H1 (cell line): ENCODE measurements at regions not wholly inside any gene's neighbourhood (a gene's known extent, or its start where the extent isn't known, plus 50 kb on each side); places are given as distances from the start of the nearest gene placed in this dataset.

Source experiments
- CTCF ChIA-PET: fragments of 300-600 bp; sonication (Branson Sonifier 250); formaldehyde crosslinking; loops from one replicate; lab custom pipeline; 2021; ENCODE audit not compliant: partially characterized antibody; lab: Charles Lee
- POLR2A ChIA-PET: fragments of 300-600 bp; sonication (Branson Sonifier 250); formaldehyde crosslinking; loops from one replicate; lab custom pipeline; 2021; ENCODE audit warnings: inconsistent platforms; ENCODE audit not compliant: partially characterized antibody; lab: Charles Lee
- DNase-seq, 2 experiments: peaks; one replicate each; pipeline versions ENCODE4 v3.0.0 to v3.0.0-alpha.2; 2010 to 2022; ENCODE audit warnings: low spot score in 2 of 2, low read depth in 1 of 2, mixed read lengths in 1 of 2
- FAIRE-seq: peaks from 2 replicates; lab custom pipeline; 2011; peaks lifted over from hg19 to GRCh38; lab: Jason Lieb, UNC
- H2AFZ ChIP-seq: 2 replicates; pipeline ENCODE4 v1.8.1; 2012; ENCODE audit warnings: low read length, inconsistent platforms
- H2AK5ac ChIP-seq: 2 replicates; pipeline ENCODE4 v1.6.1; 2013; ENCODE audit warnings: low read depth, low read length
- H2BK120ac ChIP-seq: replicated peaks from 2 replicates; pipeline ENCODE3; 2013; ENCODE audit warnings: low read depth, low read length, inconsistent platforms
- H2BK12ac ChIP-seq: 2 replicates; pipeline ENCODE4 v1.6.1; 2013; ENCODE audit warnings: low read depth, low read length
- H2BK15ac ChIP-seq: 2 replicates; pipeline ENCODE4 v1.6.1; 2013; ENCODE audit warnings: low read length
- H2BK20ac ChIP-seq: 2 replicates; pipeline ENCODE4 v1.6.1; 2013; ENCODE audit warnings: low read length
- H2BK5ac ChIP-seq: 2 replicates; pipeline ENCODE4 v1.6.1; 2013; ENCODE audit warnings: low read depth, low read length
- H3K14ac ChIP-seq: 2 replicates; pipeline ENCODE4 v1.6.1; 2013; ENCODE audit warnings: inconsistent platforms; ENCODE audit not compliant: insufficient read length
- H3K18ac ChIP-seq: 2 replicates; pipeline ENCODE4 v1.6.1; 2013; ENCODE audit warnings: low read length; ENCODE audit errors: extremely low read depth
- H3K23ac ChIP-seq: 2 replicates; pipeline ENCODE4 v1.6.1; 2013; ENCODE audit warnings: inconsistent platforms; ENCODE audit not compliant: insufficient read length
- H3K23me2 ChIP-seq: 2 replicates; pipeline ENCODE4 v1.6.1; 2013; ENCODE audit warnings: low read depth, low read length
- H3K27ac ChIP-seq: 2 replicates; pipeline ENCODE4 v1.6.1; 2011; ENCODE audit warnings: low read depth, low read length, inconsistent platforms
- H3K27me3 ChIP-seq, 4 experiments: replicated peaks in 1 of 4; 1 replicate in 1 of 4; 2 replicates in 3 of 4; pipeline versions ENCODE4 v1.6.1 to v1.8.1; 2011 to 2013; ENCODE audit warnings: low read length in 3 of 4, mild to moderate bottlenecking in 3 of 4, inconsistent platforms in 2 of 4, mixed read lengths in 2 of 4, moderate library complexity in 1 of 4; ENCODE audit not compliant: control insufficient read depth in 3 of 4, insufficient read depth in 3 of 4; ENCODE audit errors: extremely low read depth in 1 of 4
- H3K36me3 ChIP-seq, 4 experiments: 2 replicates each; pipeline versions ENCODE4 v1.6.1 to v1.8.1; 2011 to 2013; ENCODE audit warnings: mild to moderate bottlenecking in 4 of 4, low read length in 3 of 4, moderate library complexity in 2 of 4, control low read depth in 1 of 4, inconsistent platforms in 1 of 4; ENCODE audit not compliant: insufficient read depth in 4 of 4, control insufficient read depth in 2 of 4
- H3K4ac ChIP-seq: replicated peaks from 2 replicates; pipeline ENCODE3; 2013; ENCODE audit warnings: low read length, low read depth, mixed read lengths, inconsistent platforms; ENCODE audit not compliant: insufficient read length
- H3K4me1 ChIP-seq, 4 experiments: replicated peaks in 1 of 4; 1 replicate in 1 of 4; 2 replicates in 3 of 4; pipeline versions ENCODE4 v1.6.1 to v1.8.1; 2011 to 2013; ENCODE audit warnings: low read length in 3 of 4, inconsistent platforms in 2 of 4, mixed read lengths in 1 of 4; ENCODE audit not compliant: insufficient read depth in 4 of 4, control insufficient read depth in 3 of 4
- H3K4me2 ChIP-seq, 2 experiments: 2 replicates each; pipeline versions ENCODE4 v1.6.1 to v1.8.1; 2011 to 2013; ENCODE audit warnings: low read depth in 2 of 2, low read length in 2 of 2, control low read depth in 1 of 2, inconsistent platforms in 1 of 2, mild to moderate bottlenecking in 1 of 2; ENCODE audit not compliant: insufficient read depth in 1 of 2
- H3K4me3 ChIP-seq, 4 experiments: fragments of 200-600, 300-600 bp in 1 of 4; sonication (generic), shearing (Covaris generic), sonication (Bioruptor Twin) in 1 of 4; 2 replicates each; pipeline versions ENCODE4 v1.5.1 to v1.8.1; 2011 to 2016; ENCODE audit warnings: low read length in 4 of 4, low read depth in 3 of 4, control low read depth in 2 of 4, inconsistent platforms in 2 of 4, mild to moderate bottlenecking in 2 of 4, mixed read lengths in 1 of 4, moderate library complexity in 1 of 4; ENCODE audit not compliant: insufficient read depth in 2 of 4; ENCODE audit errors: extremely low read depth in 1 of 4
- H3K56ac ChIP-seq: replicated peaks from 2 replicates; pipeline ENCODE3; 2013; ENCODE audit warnings: low read depth, mild to moderate bottlenecking, mixed read lengths, low read length, inconsistent platforms; ENCODE audit not compliant: insufficient read length
- H3K79me1 ChIP-seq: 2 replicates; pipeline ENCODE4 v1.6.1; 2013; ENCODE audit warnings: low read depth, low read length, control low read depth
- H3K79me2 ChIP-seq, 2 experiments: 2 replicates each; pipeline versions ENCODE4 v1.6.1 to v1.8.1; 2012 to 2013; ENCODE audit warnings: low read length in 2 of 2, mild to moderate bottlenecking in 2 of 2, inconsistent platforms in 1 of 2; ENCODE audit not compliant: insufficient read depth in 2 of 2, control insufficient read depth in 1 of 2
- H3K9ac ChIP-seq, 4 experiments: replicated peaks in 1 of 4; 1 replicate in 1 of 4; 2 replicates in 3 of 4; pipeline versions ENCODE4 v1.6.1 to v1.8.1; 2011 to 2013; ENCODE audit warnings: low read depth in 3 of 4, low read length in 3 of 4, control low read depth in 2 of 4, mild to moderate bottlenecking in 2 of 4, moderate library complexity in 2 of 4, inconsistent platforms in 1 of 4; ENCODE audit errors: extremely low read depth in 1 of 4
- H3K9me3 ChIP-seq, 2 experiments: 2 replicates each; pipeline versions ENCODE4 v1.6.1 to v1.8.1; 2012 to 2013; ENCODE audit warnings: mild to moderate bottlenecking in 2 of 2, moderate library complexity in 2 of 2, control low read depth in 1 of 2, inconsistent platforms in 1 of 2, low read depth in 1 of 2, low read length in 1 of 2, mixed read lengths in 1 of 2; ENCODE audit not compliant: insufficient read depth in 2 of 2
- H4K20me1 ChIP-seq, 2 experiments: replicated peaks in 1 of 2; 2 replicates each; pipeline versions ENCODE3 to v1.8.1; 2011 to 2013; ENCODE audit warnings: inconsistent platforms in 2 of 2, low read length in 2 of 2, mild to moderate bottlenecking in 1 of 2; ENCODE audit not compliant: insufficient read depth in 2 of 2, control insufficient read depth in 1 of 2
- H4K5ac ChIP-seq: 2 replicates; pipeline ENCODE4 v1.6.1; 2013; ENCODE audit warnings: low read length, low read depth, mixed read lengths, inconsistent platforms; ENCODE audit not compliant: insufficient read length
- H4K8ac ChIP-seq: 2 replicates; pipeline ENCODE4 v1.8.0; 2013; ENCODE audit warnings: mild to moderate bottlenecking, moderate library complexity, low read length, inconsistent platforms; ENCODE audit not compliant: insufficient read depth; ENCODE audit errors: extremely low read depth
- H4K91ac ChIP-seq: replicated peaks from 2 replicates; pipeline ENCODE3; 2013; ENCODE audit warnings: low read length, mixed read lengths, inconsistent platforms; ENCODE audit not compliant: insufficient read length
- ASH2L ChIP-seq: fragments of 200-600, 300-600 bp; sonication (generic); IDR thresholded peaks from one replicate; pipeline ENCODE4 v1.7.1; 2017; ENCODE audit warnings: low read length
- CEBPB ChIP-seq: IDR thresholded peaks from 2 replicates; pipeline ENCODE4 v1.6.1; 2012; ENCODE audit warnings: low read depth, low read length
- CHD2 ChIP-seq: IDR thresholded peaks from 2 replicates; pipeline ENCODE4 v1.6.1; 2012; ENCODE audit warnings: low read length, improper control_type of control experiment
- CTBP2 ChIP-seq: IDR thresholded peaks from 2 replicates; pipeline ENCODE4 v1.7.0; 2011; ENCODE audit warnings: borderline replicate concordance, mild to moderate bottlenecking, moderate library complexity, mixed read lengths, low read length; ENCODE audit not compliant: insufficient read depth, insufficient read length
- HDAC6 ChIP-seq: IDR thresholded peaks from one replicate; pipeline ENCODE4 v1.7.1; 2012; ENCODE audit warnings: low read depth, mild to moderate bottlenecking, inconsistent platforms, low read length, moderate library complexity
- JUN ChIP-seq: IDR thresholded peaks from 2 replicates; pipeline ENCODE4 v1.6.1; 2011; ENCODE audit warnings: low read depth, mild to moderate bottlenecking, improper control_type of control experiment, low read length
- KDM5A ChIP-seq: fragments of 200-600 bp; IDR thresholded peaks from 2 replicates; pipeline ENCODE4 v1.7.1; 2012; ENCODE audit warnings: mild to moderate bottlenecking, low read length, inconsistent platforms, mixed read lengths
- NANOG ChIP-seq: IDR thresholded peaks from 2 replicates; pipeline ENCODE4 v1.6.1; 2011; ENCODE audit warnings: low read length, low read depth, mild to moderate bottlenecking, inconsistent platforms; ENCODE audit not compliant: insufficient read depth, poor library complexity, severe bottlenecking
- RAD21 ChIP-seq, 2 experiments: IDR thresholded peaks in 1 of 2; conservative IDR thresholded peaks in 1 of 2; 2 replicates each; pipeline ENCODE4 v1.6.1; 2011; ENCODE audit warnings: low read depth in 2 of 2, low read length in 2 of 2, improper control_type of control experiment in 1 of 2, inconsistent platforms in 1 of 2, mild to moderate bottlenecking in 1 of 2, moderate library complexity in 1 of 2
- WGBS, 2 experiments: shearing (Covaris generic) in 1 of 2; methylation state at CpG; one replicate each; pipeline versions ENCODE4 v1.1.6 to v1.1.7; 2013 to 2015; ENCODE audit warnings: low lambda C conversion rate in 2 of 2, mixed read lengths in 2 of 2, inconsistent platforms in 1 of 2, low coverage in 1 of 2, missing lambda C conversion rate in 1 of 2; ENCODE audit not compliant: insufficient replicate concordance in 2 of 2, insufficient coverage in 1 of 2, insufficient read length in 1 of 2; ENCODE audit errors: extremely low coverage in 1 of 2, missing lambda C conversion rate in 1 of 2; 5-methylcytosine and 5-hydroxymethylcytosine counted together
- TF ChIP-seq, protein P1 (sequence below): IDR thresholded peaks from 2 replicates; pipeline ENCODE4 v1.6.1; 2012; ENCODE audit warnings: inconsistent platforms

DNA sequence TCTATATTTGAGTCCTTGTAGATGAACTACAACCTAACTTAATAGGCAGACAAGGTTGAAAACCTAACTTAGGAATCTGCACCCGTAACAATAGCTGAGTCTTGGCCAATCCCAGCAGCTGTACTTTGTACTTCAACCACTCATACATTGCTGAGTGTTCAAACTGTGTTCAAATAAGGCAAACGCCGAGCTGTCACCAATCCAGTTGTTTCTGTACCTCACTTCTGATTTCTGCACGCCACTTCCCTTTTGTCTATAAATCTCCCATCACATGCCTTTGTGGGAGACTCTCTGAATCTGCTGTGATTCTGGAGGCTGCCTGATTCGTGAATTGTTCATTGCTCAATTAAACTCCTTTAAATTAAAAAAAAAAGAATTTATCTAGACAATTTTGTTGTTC is 167.8 kb upstream of the TUT7 start:
- H2BK12ac ChIP-seq, result no peak overlapping the region
- H4K5ac ChIP-seq, result no peak overlapping the region
- H3K9ac ChIP-seq, result no peak overlapping the region
- H4K91ac ChIP-seq, result no peak overlapping the region
- H4K20me1 ChIP-seq, result no peaks in the 10 kb centered on the region
- H3K14ac ChIP-seq, result no peak overlapping the region
- no peak overlapping the region for H3K4me3 ChIP-seq
- H2AFZ ChIP-seq, result peak overlapping the region; percentile 33; the same call in 1 of the 2 replicates
- H2BK120ac ChIP-seq, result no peak overlapping the region
- no peaks in the 10 kb centered on the region for H3K9me3 ChIP-seq
- no peak for FAIRE-seq
- ChIA-PET CTCF (no interaction called here), POLR2A (no interaction called here)
- no peaks in the 10 kb centered on the region for H3K27me3 ChIP-seq
- no peak overlapping the region for H2BK20ac ChIP-seq
- no peak for DNase-seq
- H3K56ac ChIP-seq, result no peak overlapping the region
- H2AK5ac ChIP-seq, result no peak overlapping the region
- no peaks in the 10 kb centered on the region for H3K79me1 ChIP-seq
- H3K36me3 ChIP-seq, result no peaks in the 10 kb centered on the region
- H3K18ac ChIP-seq, result no peak overlapping the region
- H3K23ac ChIP-seq, result no peak overlapping the region
- H3K27ac ChIP-seq, result no peak overlapping the region
- no peak overlapping the region for H2BK5ac ChIP-seq
- H3K4ac ChIP-seq, result no peak overlapping the region
- no peaks in the 10 kb centered on the region for H3K4me1 ChIP-seq
- H3K4me2 ChIP-seq, result no peak overlapping the region
- no peak overlapping the region for H2BK15ac ChIP-seq
- H3K23me2 ChIP-seq, result no peaks in the 10 kb centered on the region
- 93% methylated on average over 5 of the region's 5 CpGs; no CpG with 5 or more reads in 1 of the 2 experiments for WGBS, 2 experiments
- no peaks in the 10 kb centered on the region for H3K79me2 ChIP-seq
- TF ChIP-seq JUN, result no peak
- TF ChIP-seq CTBP2, result no peak
- no peak for TF ChIP-seq ASH2L
- TF ChIP-seq CHD2, result no peak
- TF ChIP-seq KDM5A, result no peak
- TF ChIP-seq CEBPB, result no peak
- TF ChIP-seq, protein P1, sequence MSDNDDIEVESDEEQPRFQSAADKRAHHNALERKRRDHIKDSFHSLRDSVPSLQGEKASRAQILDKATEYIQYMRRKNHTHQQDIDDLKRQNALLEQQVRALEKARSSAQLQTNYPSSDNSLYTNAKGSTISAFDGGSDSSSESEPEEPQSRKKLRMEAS, result no peak
- no peak for TF ChIP-seq NANOG
- no peak for TF ChIP-seq HDAC6
- TF ChIP-seq RAD21 (IDR thresholded peaks at IDR 0.05 in 1 of 2, conservative IDR thresholded peaks at IDR 0.05 in 1 of 2; ENCODE audit: low read depth in 2 of 2, low read length in 2 of 2), result no peak
- no peak overlapping the region for H4K8ac ChIP-seq
